Nephron progenitor cell (in vitro differentiated cells): ENCODE measurements at regions not wholly inside any gene's neighbourhood (a gene's known extent, or its start where the extent isn't known, plus 50 kb on each side); places are given as distances from the start of the nearest gene placed in this dataset.

Experiments
- DNase-seq: peaks from one replicate; pipeline ENCODE4 v3.0.0; 2021
- H3K27ac Mint-ChIP-seq: 2 replicates; pipeline ENCODE4 v1.8.0; 2021; ENCODE audit warnings: mild to moderate bottlenecking, moderate library complexity, mixed read lengths
- H3K27me3 Mint-ChIP-seq: 2 replicates; pipeline ENCODE4 v1.8.0; 2021; ENCODE audit warnings: mild to moderate bottlenecking, low read depth, mixed read lengths; ENCODE audit not compliant: poor library complexity
- H3K36me3 Mint-ChIP-seq: 2 replicates; pipeline ENCODE4 v1.8.0; 2021; ENCODE audit warnings: low read depth, mixed read lengths
- H3K4me1 Mint-ChIP-seq: 2 replicates; pipeline ENCODE4 v1.8.0; 2021; ENCODE audit warnings: mixed read lengths
- H3K4me3 Mint-ChIP-seq: 2 replicates; pipeline ENCODE4 v1.8.0; 2021; ENCODE audit warnings: mild to moderate bottlenecking, moderate library complexity, mixed read lengths
- H3K9me3 Mint-ChIP-seq: 2 replicates; pipeline ENCODE4 v1.8.0; 2021; ENCODE audit warnings: mild to moderate bottlenecking, moderate library complexity, mixed read lengths
- TF ChIP-seq, protein P1 (sequence below): fragments of 200-600 bp; sonication (generic); IDR thresholded peaks from 2 replicates; pipeline ENCODE4 v1.5.0; 2021; ENCODE audit warnings: antibody characterized with exemption

DNA sequence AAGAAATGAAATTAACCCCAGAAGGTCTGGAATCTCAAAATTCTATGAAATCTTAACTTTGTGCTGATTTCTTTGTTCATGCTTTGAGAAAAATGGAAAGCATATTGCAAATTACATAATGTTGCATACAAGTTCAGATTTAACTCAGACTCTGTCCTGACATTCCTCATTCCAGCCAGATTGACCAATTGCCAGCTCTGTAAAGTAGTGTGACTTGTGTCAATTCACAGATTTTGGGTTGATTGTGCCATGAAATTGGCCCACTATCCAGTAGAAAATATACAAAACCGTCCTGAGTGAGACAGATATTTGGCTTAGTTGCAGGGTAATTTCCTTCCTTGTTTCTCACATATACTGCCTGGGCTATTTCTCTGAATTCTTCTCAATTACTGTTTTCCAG, 1312.6 kb downstream of the ROBO1 start:
- DNase-seq: no peak
- Mint-ChIP-seq H3K27me3 (no peaks in the 10 kb centered on the region), H3K36me3 (no peaks in the 10 kb centered on the region), H3K4me1 (peaks cover 11% of the 10 kb centered on the region), H3K27ac (no peak overlapping the region), H3K9me3 (no peaks in the 10 kb centered on the region), H3K4me3 (no peak overlapping the region)
- TF ChIP-seq, protein P1, sequence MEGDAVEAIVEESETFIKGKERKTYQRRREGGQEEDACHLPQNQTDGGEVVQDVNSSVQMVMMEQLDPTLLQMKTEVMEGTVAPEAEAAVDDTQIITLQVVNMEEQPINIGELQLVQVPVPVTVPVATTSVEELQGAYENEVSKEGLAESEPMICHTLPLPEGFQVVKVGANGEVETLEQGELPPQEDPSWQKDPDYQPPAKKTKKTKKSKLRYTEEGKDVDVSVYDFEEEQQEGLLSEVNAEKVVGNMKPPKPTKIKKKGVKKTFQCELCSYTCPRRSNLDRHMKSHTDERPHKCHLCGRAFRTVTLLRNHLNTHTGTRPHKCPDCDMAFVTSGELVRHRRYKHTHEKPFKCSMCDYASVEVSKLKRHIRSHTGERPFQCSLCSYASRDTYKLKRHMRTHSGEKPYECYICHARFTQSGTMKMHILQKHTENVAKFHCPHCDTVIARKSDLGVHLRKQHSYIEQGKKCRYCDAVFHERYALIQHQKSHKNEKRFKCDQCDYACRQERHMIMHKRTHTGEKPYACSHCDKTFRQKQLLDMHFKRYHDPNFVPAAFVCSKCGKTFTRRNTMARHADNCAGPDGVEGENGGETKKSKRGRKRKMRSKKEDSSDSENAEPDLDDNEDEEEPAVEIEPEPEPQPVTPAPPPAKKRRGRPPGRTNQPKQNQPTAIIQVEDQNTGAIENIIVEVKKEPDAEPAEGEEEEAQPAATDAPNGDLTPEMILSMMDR: no peak

DNA sequence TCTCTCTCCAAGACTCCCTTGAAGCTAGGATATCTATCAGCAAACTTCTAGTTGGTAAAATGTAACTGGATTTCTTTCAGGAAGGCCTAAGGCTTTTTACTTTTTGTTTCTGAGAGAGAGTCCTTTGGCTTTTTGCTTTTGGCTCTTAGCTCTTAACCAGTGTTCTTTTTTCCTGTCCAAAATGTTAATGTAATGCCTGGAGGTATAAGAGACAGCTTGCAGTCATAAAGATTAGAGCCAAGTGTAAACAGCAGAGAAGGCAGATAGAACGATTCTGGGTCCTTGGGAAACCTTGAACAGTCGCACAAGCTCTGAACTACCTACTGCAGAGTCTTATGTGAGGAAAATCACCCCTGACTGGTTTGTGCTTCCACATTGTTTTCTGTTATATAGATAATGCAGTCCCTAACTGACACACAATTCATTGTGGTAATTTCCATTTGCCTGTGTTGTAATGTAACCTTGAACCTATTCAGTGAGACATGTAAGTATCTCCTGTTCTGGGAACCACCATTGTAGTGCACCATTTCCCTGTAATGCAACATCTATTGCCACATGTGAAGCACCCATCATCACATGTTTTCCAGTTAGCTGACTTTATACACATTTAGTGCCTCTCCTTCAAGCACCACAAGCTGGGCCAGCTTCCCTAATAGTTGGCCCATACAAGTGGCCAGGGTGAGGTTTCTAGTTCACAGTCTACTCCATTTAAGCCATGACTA, 1311.9 kb downstream of the ROBO1 start:
- TF ChIP-seq, protein P1: no peak
- no peak for DNase-seq
- no peaks in the 10 kb centered on the region for H3K9me3 Mint-ChIP-seq
- H3K27me3 Mint-ChIP-seq: no peaks in the 10 kb centered on the region
- peaks cover 5% of the 10 kb centered on the region for H3K4me1 Mint-ChIP-seq
- H3K27ac Mint-ChIP-seq: no peak overlapping the region
- H3K36me3 Mint-ChIP-seq: no peaks in the 10 kb centered on the region
- no peak overlapping the region for H3K4me3 Mint-ChIP-seq

GRCh38 chr3:78459796-78460195, 1308.0 kb downstream of the ROBO1 start:
- Mint-ChIP-seq H3K27me3 (peaks cover 3% of the 10 kb centered on the region), H3K9me3 (peaks cover 32% of the 10 kb centered on the region), H3K36me3 (peaks cover 10% of the 10 kb centered on the region), H3K27ac (no peak overlapping the region), H3K4me1 (peaks cover 5% of the 10 kb centered on the region), H3K4me3 (no peak overlapping the region)
- TF ChIP-seq, protein P1: no peak
- DNase-seq: no peak

DNA sequence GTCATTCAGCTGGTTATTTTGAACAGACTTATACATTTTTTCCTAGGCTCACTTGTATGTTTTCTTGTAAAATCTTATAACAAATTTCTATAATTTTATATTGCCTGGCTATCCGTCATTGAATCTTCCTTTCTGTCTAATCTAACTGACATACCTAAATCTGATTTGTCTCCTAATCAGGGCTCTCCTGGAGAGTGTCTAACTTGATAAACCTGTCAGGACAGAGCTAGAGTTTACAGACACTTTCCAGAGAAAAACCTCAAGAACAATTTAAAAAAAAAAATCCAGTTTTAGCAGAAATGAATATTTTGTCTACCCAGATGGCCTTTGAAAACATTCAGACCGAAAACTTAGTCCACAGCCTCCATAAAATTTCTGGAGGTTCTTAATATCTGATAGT, 1305.8 kb downstream of the ROBO1 start:
- H3K4me1 Mint-ChIP-seq: no peaks in the 10 kb centered on the region
- no peak overlapping the region for H3K4me3 Mint-ChIP-seq
- no peak overlapping the region for H3K27ac Mint-ChIP-seq
- peaks cover 55% of the 10 kb centered on the region for H3K9me3 Mint-ChIP-seq
- TF ChIP-seq, protein P1: no peak
- peaks cover 16% of the 10 kb centered on the region for H3K36me3 Mint-ChIP-seq
- no peak for DNase-seq
- H3K27me3 Mint-ChIP-seq: peaks cover 3% of the 10 kb centered on the region

DNA sequence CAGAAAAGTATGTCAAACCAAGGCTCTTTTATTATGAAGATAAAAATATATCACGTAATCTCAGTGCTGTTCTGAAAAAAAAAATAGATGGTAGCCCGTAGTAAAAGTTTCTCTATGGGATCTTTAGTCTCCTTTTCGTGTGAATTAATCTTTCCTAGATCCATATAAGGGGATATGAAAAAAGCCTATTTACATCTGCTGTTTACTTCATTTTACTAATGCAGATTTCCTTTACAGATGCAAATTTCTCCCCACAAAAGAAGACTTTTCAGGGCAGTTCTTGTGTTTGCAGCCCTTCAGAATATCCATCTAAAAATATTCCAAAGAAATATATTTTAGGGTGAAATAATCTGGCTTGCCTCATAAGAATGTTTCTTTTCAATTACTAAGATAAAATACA, 1291.7 kb downstream of the ROBO1 start:
- Mint-ChIP-seq H3K27ac (no peak overlapping the region), H3K9me3 (peaks cover 29% of the 10 kb centered on the region), H3K27me3 (no peaks in the 10 kb centered on the region), H3K4me1 (peaks cover 10% of the 10 kb centered on the region), H3K36me3 (peaks cover 20% of the 10 kb centered on the region), H3K4me3 (no peak overlapping the region)
- no peak for DNase-seq
- TF ChIP-seq, protein P1: no peak

GRCh38 chr3:78481050-78481449, 1286.7 kb downstream of the ROBO1 start:
- Mint-ChIP-seq H3K36me3 (peaks cover 3% of the 10 kb centered on the region), H3K4me3 (no peak overlapping the region), H3K27me3 (no peaks in the 10 kb centered on the region), H3K4me1 (peaks cover 10% of the 10 kb centered on the region), H3K9me3 (peaks cover 10% of the 10 kb centered on the region), H3K27ac (no peak overlapping the region)
- DNase-seq: no peak
- TF ChIP-seq, protein P1: no peak
